ENCODE measurements at regions not wholly inside any gene's neighbourhood (a gene's known extent, or its start where the extent isn't known, plus 50 kb on each side); places are given as distances from the start of the nearest gene placed in this dataset.

- DNase-seq (ENCODE audit: low spot score in 2 of 2), result no peak
- Histone ChIP-seq H3K27ac (no peak overlapping the region), H3K4me1 (no peaks in the 10 kb centered on the region), H3K9me3 (peaks cover 0 to 4% (median 0%) of the 10 kb centered on the region in 4 donors), H3K27me3 (peaks cover 0 to 29% of the 10 kb centered on the region in 2 donors), H3K4me3 (no peak overlapping the region), H3K36me3 (no peaks in the 10 kb centered on the region)
- 49% methylated on average over 12 of the region's 12 CpGs for WGBS, 2 donors
- TF ChIP-seq EP300 (IDR thresholded peaks at IDR 0.05) (no peak), CTCF (IDR thresholded peaks at IDR 0.05) (no peak), POLR2A (IDR thresholded peaks at IDR 0.05) (no peak)
Measured at GRCh38 chr17:36842963-36843558, 94.2 kb upstream of the LHX1 start.

DNA sequence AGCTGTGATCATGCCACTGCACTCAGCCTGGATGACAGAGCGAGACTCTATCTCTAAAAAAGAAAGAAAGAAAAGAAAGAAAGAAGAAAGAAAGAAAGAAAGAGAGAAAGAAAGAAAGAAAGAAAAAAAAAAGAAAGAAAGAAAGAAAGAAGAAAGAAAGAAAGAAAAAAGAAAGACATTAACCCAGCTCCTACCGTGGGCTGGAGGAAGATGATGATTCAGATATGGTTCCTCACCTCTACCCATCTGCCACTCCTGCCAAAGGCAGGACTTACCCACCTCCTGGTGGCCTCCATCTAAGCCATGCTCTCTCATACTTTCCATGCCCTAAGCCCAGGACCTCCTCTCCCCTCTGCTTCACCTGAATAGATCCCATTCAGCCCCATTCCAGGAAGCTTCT lies 93.3 kb upstream of the LHX1 start:
- Histone ChIP-seq H3K4me1 (no peaks in the 10 kb centered on the region), H3K27me3 (peaks cover 0 to 29% of the 10 kb centered on the region in 2 donors), H3K36me3 (no peaks in the 10 kb centered on the region), H3K27ac (no peak overlapping the region), H3K9me3 (peaks cover 0 to 4% (median 0%) of the 10 kb centered on the region in 4 donors), H3K4me3 (no peak overlapping the region)
- DNase-seq (ENCODE audit: low spot score in 2 of 2), result no peak
- 56 to 82% methylated on average over 2 of the region's 2 CpGs for WGBS, 2 donors
- TF ChIP-seq EP300 (IDR thresholded peaks at IDR 0.05) (no peak), POLR2A (IDR thresholded peaks at IDR 0.05) (no peak), CTCF (IDR thresholded peaks at IDR 0.05) (no peak)

DNA sequence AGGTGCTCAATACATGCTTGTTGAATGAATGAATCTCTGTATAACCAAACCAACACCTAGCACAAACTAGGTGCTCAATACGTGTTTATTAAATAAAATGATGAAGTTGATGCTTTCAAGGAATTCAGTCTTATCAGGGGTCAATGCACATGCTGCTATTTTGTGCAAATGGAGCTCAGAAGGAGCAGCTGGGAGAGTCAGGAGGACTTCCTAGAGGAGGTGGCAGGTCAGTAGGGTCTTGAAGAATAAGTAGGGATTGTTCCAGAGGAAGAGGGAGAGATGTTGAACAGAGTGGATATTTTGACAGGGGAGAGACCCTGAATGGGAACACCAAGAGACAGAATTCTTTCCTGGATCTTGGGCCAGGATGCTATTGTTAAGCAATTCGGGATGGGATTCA lies 92.7 kb upstream of the LHX1 start:
- DNase-seq (ENCODE audit: low spot score in 2 of 2), result no peak
- H3K4me3 ChIP-seq, result no peak overlapping the region
- H3K4me1 ChIP-seq, result no peaks in the 10 kb centered on the region
- WGBS, 2 donors, result 70 to 82% methylated on average over 2 of the region's 2 CpGs
- H3K27me3 ChIP-seq, result peaks cover 0 to 29% of the 10 kb centered on the region in 2 donors
- TF ChIP-seq CTCF (IDR thresholded peaks at IDR 0.05) (no peak), POLR2A (IDR thresholded peaks at IDR 0.05) (no peak), EP300 (IDR thresholded peaks at IDR 0.05) (no peak)
- H3K9me3 ChIP-seq, result peaks cover 0 to 4% (median 0%) of the 10 kb centered on the region in 4 donors
- H3K36me3 ChIP-seq, result no peaks in the 10 kb centered on the region
- H3K27ac ChIP-seq, result no peak overlapping the region

GRCh38 chr17:36845916-36846315 lies 91.4 kb upstream of the LHX1 start:
- no peak for TF ChIP-seq CTCF (IDR thresholded peaks at IDR 0.05)
- no peak for TF ChIP-seq POLR2A (IDR thresholded peaks at IDR 0.05)
- TF ChIP-seq EP300 (IDR thresholded peaks at IDR 0.05), result no peak
- DNase-seq (ENCODE audit: low spot score in 2 of 2), result no peak
- Histone ChIP-seq H3K36me3 (no peaks in the 10 kb centered on the region), H3K4me3 (no peak overlapping the region), H3K27me3 (peaks cover 0 to 30% of the 10 kb centered on the region in 2 donors), H3K9me3 (peaks cover 0 to 3% (median 0%) of the 10 kb centered on the region in 4 donors), H3K27ac (no peak overlapping the region), H3K4me1 (no peaks in the 10 kb centered on the region)
- 22 to 41% methylated on average over 5 of the region's 5 CpGs for WGBS, 2 donors

DNA sequence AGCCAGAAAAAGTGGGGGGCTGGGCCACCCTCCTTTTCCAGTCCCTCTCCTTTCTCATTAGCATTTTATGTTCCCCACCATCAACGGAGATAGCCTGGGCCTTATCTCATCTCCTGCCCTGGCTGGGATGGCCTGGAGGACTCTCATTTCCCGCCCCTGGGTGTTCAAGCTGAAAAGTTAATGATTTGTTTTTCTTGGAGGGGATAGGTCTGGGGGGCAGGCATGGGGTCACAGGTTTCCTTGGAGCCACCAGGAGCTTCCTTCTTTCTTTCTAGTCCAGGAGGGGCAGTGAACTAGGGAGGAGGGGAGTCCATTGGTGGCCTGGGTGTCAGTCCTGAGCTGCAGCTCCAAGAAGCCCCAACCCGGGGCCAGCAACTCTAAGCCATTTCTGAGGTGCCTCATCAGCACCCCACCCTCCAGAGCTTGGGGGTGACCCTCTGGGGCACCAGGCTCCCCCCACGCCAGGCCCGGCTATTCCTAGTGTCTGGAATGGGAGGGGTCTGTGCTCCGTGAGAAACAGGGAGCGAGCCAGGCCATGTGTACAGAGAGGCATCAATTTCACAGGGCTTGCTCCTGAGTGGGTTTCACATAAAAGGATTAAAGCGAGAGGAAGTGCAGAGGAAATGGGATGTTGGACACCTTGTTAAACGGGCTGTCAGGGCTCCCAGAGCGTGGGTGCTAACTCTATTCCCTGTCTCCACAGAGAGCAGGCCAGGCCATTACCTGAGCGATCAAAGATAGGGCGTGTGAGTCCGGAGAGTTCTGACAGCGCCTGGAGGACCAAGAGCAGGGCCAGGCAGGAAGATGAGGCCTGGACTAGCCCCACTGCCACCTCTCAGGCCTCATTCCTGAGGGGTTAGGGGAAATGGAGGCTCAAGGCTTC lies 90.6 kb upstream of the LHX1 start:
- no peak overlapping the region for H3K27ac ChIP-seq
- H3K27me3 ChIP-seq, result peaks cover 0 to 38% of the 10 kb centered on the region in 2 donors
- TF ChIP-seq EP300 (IDR thresholded peaks at IDR 0.05) (no peak), CTCF (IDR thresholded peaks at IDR 0.05) (no peak), POLR2A (IDR thresholded peaks at IDR 0.05) (no peak)
- no peak for DNase-seq (ENCODE audit: low spot score in 2 of 2)
- H3K4me1 ChIP-seq, result no peaks in the 10 kb centered on the region
- 61 to 65% methylated on average over 14 of the region's 14 CpGs for WGBS, 2 donors
- H3K36me3 ChIP-seq, result no peaks in the 10 kb centered on the region
- no peaks in the 10 kb centered on the region for H3K9me3 ChIP-seq
- H3K4me3 ChIP-seq, result no peak overlapping the region

Measured in tibial nerve (tissue), 4 donors.